22Rv1 (cell line): ENCODE measurements at regions not wholly inside any gene's neighbourhood (a gene's known extent, or its start where the extent isn't known, plus 50 kb on each side); places are given as distances from the start of the nearest gene placed in this dataset.

Experiments
- CTCF ChIP-seq: fragments of 450-650 bp; IDR thresholded peaks from 2 replicates; pipeline ENCODE4 v1.5.1; 2017; ENCODE audit warnings: mild to moderate bottlenecking
- ZFX ChIP-seq: fragments of 450-650 bp; IDR thresholded peaks from 2 replicates; pipeline ENCODE4 v1.6.1; 2017; ENCODE audit warnings: antibody characterized with exemption, borderline replicate concordance

DNA sequence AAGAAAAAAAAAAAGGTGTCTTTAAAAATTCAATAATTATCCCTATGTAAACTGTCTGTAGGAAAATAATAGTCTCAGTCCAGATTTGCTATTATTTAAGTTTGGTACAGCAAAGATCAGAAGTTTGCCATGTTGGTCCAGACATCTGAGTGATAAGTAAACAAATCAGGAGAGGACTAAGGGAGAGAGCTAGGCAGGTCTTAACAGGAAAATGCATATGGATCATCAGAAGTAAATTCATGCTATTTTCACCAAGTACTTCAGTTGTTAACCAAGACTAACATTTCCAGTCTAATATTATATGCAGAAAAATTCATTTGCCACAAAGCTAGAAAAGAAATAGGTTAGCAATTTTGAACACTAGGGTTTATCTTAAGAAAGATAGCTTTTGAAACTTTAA lies 95.0 kb upstream of the STK17B start:
- TF ChIP-seq CTCF, result no peak
- no peak for TF ChIP-seq ZFX
